ENCODE measurements at regions not wholly inside any gene's neighbourhood (a gene's known extent, or its start where the extent isn't known, plus 50 kb on each side); places are given as distances from the start of the nearest gene placed in this dataset.

- DNase-seq (no peak), ATAC-seq (ENCODE audit: insufficient read depth, low read depth) (no peak)
- no peak overlapping the region for H3K4me3 ChIP-seq (ENCODE audit: low read depth in 1 of 2, low read length in 2 of 2)
- H2AFZ ChIP-seq (ENCODE audit: low read depth, low read length), result no peak overlapping the region
- no peaks in the 10 kb centered on the region for H3K27me3 ChIP-seq (ENCODE audit: insufficient read depth, low read length, poor library complexity)
- H3K79me2 ChIP-seq (ENCODE audit: insufficient read depth, low read length), result no peaks in the 10 kb centered on the region
- H3K27ac ChIP-seq (ENCODE audit: low read length), result no peak overlapping the region
- no peak overlapping the region for H3K4me2 ChIP-seq (ENCODE audit: insufficient read depth, low read length)
- H3K9ac ChIP-seq (ENCODE audit: low read depth, low read length), result no peak overlapping the region
- no peaks in the 10 kb centered on the region for H3K9me3 ChIP-seq (ENCODE audit: insufficient read depth, low read length, severe bottlenecking)
- H3K36me3 ChIP-seq (ENCODE audit: insufficient read depth, low read length), result no peaks in the 10 kb centered on the region
- no peak for TF ChIP-seq EZH2 (IDR thresholded peaks at IDR 0.05; ENCODE audit: borderline replicate concordance, low read depth, low read length, severe bottlenecking)
- no peak for TF ChIP-seq CTCF (IDR thresholded peaks at IDR 0.05; ENCODE audit: borderline replicate concordance, extremely low read depth, low read length, poor library complexity, severe bottlenecking)
- no peaks in the 10 kb centered on the region for H4K20me1 ChIP-seq (ENCODE audit: insufficient read depth, low read length)
- H3K4me1 ChIP-seq (ENCODE audit: insufficient read depth, low read length), result no peaks in the 10 kb centered on the region
Observed at GRCh38 chr5:31036411-31036810, 157.1 kb upstream of the CDH6 start.

- Histone ChIP-seq H3K27ac (ENCODE audit: low read length) (no peak overlapping the region), H3K79me2 (ENCODE audit: insufficient read depth, low read length) (no peaks in the 10 kb centered on the region), H4K20me1 (ENCODE audit: insufficient read depth, low read length) (no peaks in the 10 kb centered on the region), H2AFZ (ENCODE audit: low read depth, low read length) (no peak overlapping the region), H3K36me3 (ENCODE audit: insufficient read depth, low read length) (no peaks in the 10 kb centered on the region), H3K4me2 (ENCODE audit: insufficient read depth, low read length) (no peak overlapping the region), H3K27me3 (ENCODE audit: insufficient read depth, low read length, poor library complexity) (no peaks in the 10 kb centered on the region), H3K4me3 (ENCODE audit: low read depth in 1 of 2, low read length in 2 of 2) (no peak overlapping the region), H3K4me1 (ENCODE audit: insufficient read depth, low read length) (no peaks in the 10 kb centered on the region), H3K9me3 (ENCODE audit: insufficient read depth, low read length, severe bottlenecking) (no peaks in the 10 kb centered on the region), H3K9ac (ENCODE audit: low read depth, low read length) (no peak overlapping the region)
- DNase-seq (no peak), ATAC-seq (ENCODE audit: insufficient read depth, low read depth) (no peak)
- TF ChIP-seq EZH2 (IDR thresholded peaks at IDR 0.05; ENCODE audit: borderline replicate concordance, low read depth, low read length, severe bottlenecking), result no peak
- no peak for TF ChIP-seq CTCF (IDR thresholded peaks at IDR 0.05; ENCODE audit: borderline replicate concordance, extremely low read depth, low read length, poor library complexity, severe bottlenecking)
Observed at GRCh38 chr5:31033295-31033694, 160.2 kb upstream of the CDH6 start.

- no peak for ATAC-seq (ENCODE audit: insufficient read depth, low read depth)
- no peak overlapping the region for H3K4me2 ChIP-seq (ENCODE audit: insufficient read depth, low read length)
- TF ChIP-seq EZH2 (IDR thresholded peaks at IDR 0.05; ENCODE audit: borderline replicate concordance, low read depth, low read length, severe bottlenecking) (no peak), CTCF (IDR thresholded peaks at IDR 0.05; ENCODE audit: borderline replicate concordance, extremely low read depth, low read length, poor library complexity, severe bottlenecking) (peak; percentile 11)
- no peak overlapping the region for H3K9ac ChIP-seq (ENCODE audit: low read depth, low read length)
- no peaks in the 10 kb centered on the region for H3K27me3 ChIP-seq (ENCODE audit: insufficient read depth, low read length, poor library complexity)
- H3K27ac ChIP-seq (ENCODE audit: low read length), result no peak overlapping the region
- H3K79me2 ChIP-seq (ENCODE audit: insufficient read depth, low read length), result no peaks in the 10 kb centered on the region
- H3K9me3 ChIP-seq (ENCODE audit: insufficient read depth, low read length, severe bottlenecking), result no peaks in the 10 kb centered on the region
- H2AFZ ChIP-seq (ENCODE audit: low read depth, low read length), result no peak overlapping the region
- no peak overlapping the region for H3K4me3 ChIP-seq (ENCODE audit: low read depth in 1 of 2, low read length in 2 of 2)
- no peaks in the 10 kb centered on the region for H3K4me1 ChIP-seq (ENCODE audit: insufficient read depth, low read length)
- no peaks in the 10 kb centered on the region for H4K20me1 ChIP-seq (ENCODE audit: insufficient read depth, low read length)
- no peaks in the 10 kb centered on the region for H3K36me3 ChIP-seq (ENCODE audit: insufficient read depth, low read length)
- DNase-seq, result no peak
Observed at GRCh38 chr5:31029925-31030324, 163.6 kb upstream of the CDH6 start.

- no peaks in the 10 kb centered on the region for H3K4me1 ChIP-seq (ENCODE audit: insufficient read depth, low read length)
- H3K9ac ChIP-seq (ENCODE audit: low read depth, low read length), result no peak overlapping the region
- H3K9me3 ChIP-seq (ENCODE audit: insufficient read depth, low read length, severe bottlenecking), result no peaks in the 10 kb centered on the region
- no peak overlapping the region for H3K27ac ChIP-seq (ENCODE audit: low read length)
- no peaks in the 10 kb centered on the region for H3K27me3 ChIP-seq (ENCODE audit: insufficient read depth, low read length, poor library complexity)
- no peaks in the 10 kb centered on the region for H3K79me2 ChIP-seq (ENCODE audit: insufficient read depth, low read length)
- H3K4me2 ChIP-seq (ENCODE audit: insufficient read depth, low read length), result no peak overlapping the region
- no peak overlapping the region for H3K4me3 ChIP-seq (ENCODE audit: low read depth in 1 of 2, low read length in 2 of 2)
- ATAC-seq (ENCODE audit: insufficient read depth, low read depth) (no peak), DNase-seq (no peak)
- no peak for TF ChIP-seq EZH2 (IDR thresholded peaks at IDR 0.05; ENCODE audit: borderline replicate concordance, low read depth, low read length, severe bottlenecking)
- TF ChIP-seq CTCF (IDR thresholded peaks at IDR 0.05; ENCODE audit: borderline replicate concordance, extremely low read depth, low read length, poor library complexity, severe bottlenecking), result no peak
- no peak overlapping the region for H2AFZ ChIP-seq (ENCODE audit: low read depth, low read length)
- H3K36me3 ChIP-seq (ENCODE audit: insufficient read depth, low read length), result no peaks in the 10 kb centered on the region
- H4K20me1 ChIP-seq (ENCODE audit: insufficient read depth, low read length), result no peaks in the 10 kb centered on the region
Observed at GRCh38 chr5:31027721-31028120, 165.8 kb upstream of the CDH6 start.

Data from DND-41 (cell line).